GM23338 (cell line): ENCODE measurements at regions not wholly inside any gene's neighbourhood (a gene's known extent, or its start where the extent isn't known, plus 50 kb on each side); places are given as distances from the start of the nearest gene placed in this dataset.

ENCODE experiments used
- ATAC-seq: fragments of 200-7000 bp; cut with Tn5 transposase; 3 replicates; pipeline ENCODE4 v1.9.1; 2020
- DNase-seq: peaks from one replicate; pipeline ENCODE4 v3.0.0-alpha.2; 2015; ENCODE audit warnings: low spot score
- H2AFZ ChIP-seq: fragments of 200-600 bp; sonication (generic); 2 replicates; pipeline ENCODE4 v1.8.0; 2016; ENCODE audit warnings: antibody characterized with exemption, mild to moderate bottlenecking, moderate library complexity
- H3F3A ChIP-seq: fragments of 200-600 bp; sonication (generic); replicated peaks from 2 replicates; pipeline ENCODE4 v1.8.0; 2017; ENCODE audit warnings: antibody characterized with exemption, mixed run types, low read depth
- H3K27ac ChIP-seq: fragments of 200-600 bp; sonication (generic); 2 replicates; pipeline ENCODE4 v1.6.1; 2016; ENCODE audit warnings: low read depth
- H3K27me3 ChIP-seq: fragments of 200-600 bp; sonication (generic); 2 replicates; pipeline ENCODE4 v1.8.0; 2016; ENCODE audit warnings: mild to moderate bottlenecking, mixed run types, moderate library complexity; ENCODE audit not compliant: insufficient read depth
- H3K36me3 ChIP-seq: fragments of 200-600 bp; sonication (generic); 2 replicates; pipeline ENCODE4 v1.8.0; 2016; ENCODE audit warnings: mild to moderate bottlenecking; ENCODE audit not compliant: insufficient read depth
- H3K4me1 ChIP-seq: fragments of 200-600 bp; sonication (generic); 2 replicates; pipeline ENCODE4 v1.8.0; 2016; ENCODE audit warnings: mild to moderate bottlenecking, moderate library complexity; ENCODE audit not compliant: insufficient read depth
- H3K4me2 ChIP-seq: fragments of 200-600 bp; sonication (generic); 2 replicates; pipeline ENCODE4 v1.7.1; 2017; ENCODE audit warnings: mixed run types
- H3K4me3 ChIP-seq: fragments of 200-600 bp; sonication (generic); 2 replicates; pipeline ENCODE4 v1.6.1; 2016; ENCODE audit warnings: mixed run types
- H3K79me2 ChIP-seq: fragments of 200-600 bp; sonication (generic); replicated peaks from 2 replicates; pipeline ENCODE4 v1.8.0; 2017; ENCODE audit warnings: mild to moderate bottlenecking; ENCODE audit not compliant: insufficient read depth
- H3K9me2 ChIP-seq: fragments of 200-600 bp; sonication (generic); 2 replicates; pipeline ENCODE4 v1.8.0; 2017; ENCODE audit not compliant: insufficient read depth
- H4K20me1 ChIP-seq: fragments of 200-600 bp; sonication (generic); replicated peaks from 2 replicates; pipeline ENCODE4 v1.8.0; 2017; ENCODE audit warnings: mild to moderate bottlenecking; ENCODE audit not compliant: insufficient read depth
- H3K27ac Mint-ChIP-seq: 2 replicates; pipeline ENCODE4 v1.8.0; 2020; ENCODE audit warnings: inconsistent platforms, mild to moderate bottlenecking, moderate library complexity, mixed read lengths
- H3K27me3 Mint-ChIP-seq: 3 replicates; pipeline ENCODE4 v1.8.0; 2022; ENCODE audit warnings: low read depth, mild to moderate bottlenecking, moderate library complexity, mixed read lengths, inconsistent platforms; ENCODE audit not compliant: insufficient read depth, poor library complexity
- H3K36me3 Mint-ChIP-seq: 3 replicates; pipeline ENCODE4 v1.8.0; 2021; ENCODE audit warnings: low read depth, mild to moderate bottlenecking, inconsistent platforms, moderate library complexity, mixed read lengths
- H3K4me1 Mint-ChIP-seq: 3 replicates; pipeline ENCODE4 v1.8.0; 2020; ENCODE audit warnings: mild to moderate bottlenecking, inconsistent platforms, mixed read lengths
- H3K4me3 Mint-ChIP-seq: 3 replicates; pipeline ENCODE4 v1.8.0; 2021; ENCODE audit warnings: moderate library complexity, mild to moderate bottlenecking, inconsistent platforms, mixed read lengths
- H3K9me3 Mint-ChIP-seq: 3 replicates; pipeline ENCODE4 v1.8.0; 2020; ENCODE audit warnings: moderate library complexity, mild to moderate bottlenecking, inconsistent platforms, mixed read lengths
- CREB1 ChIP-seq: fragments of 250-450 bp; sonication (Bioruptor Pico); IDR thresholded peaks from 2 replicates; pipeline ENCODE4 v1.5.0; 2020; ENCODE audit warnings: low read depth, mild to moderate bottlenecking, moderate library complexity
- EZH2phosphoT487 ChIP-seq: fragments of 200-600 bp; sonication (generic); IDR thresholded peaks from one replicate; pipeline ENCODE4 v1.8.1; 2018; ENCODE audit warnings: antibody characterized with exemption; ENCODE audit not compliant: unreplicated experiment
- JUNB ChIP-seq: IDR thresholded peaks from one replicate; pipeline ENCODE4 v1.6.1; 2016; ENCODE audit warnings: antibody characterized with exemption; ENCODE audit not compliant: unreplicated experiment
- NANOG ChIP-seq: IDR thresholded peaks from 2 replicates; pipeline ENCODE4 v1.6.1; 2016; ENCODE audit warnings: antibody characterized with exemption, borderline replicate concordance
- POLR2AphosphoS5 ChIP-seq: IDR thresholded peaks from 2 replicates; pipeline ENCODE4 v1.6.1; 2016; ENCODE audit warnings: antibody characterized with exemption, low read depth
- REST ChIP-seq: IDR thresholded peaks from one replicate; pipeline ENCODE4 v1.6.1; 2018; ENCODE audit warnings: antibody characterized with exemption; ENCODE audit not compliant: unreplicated experiment
- STAT1 ChIP-seq: IDR thresholded peaks from one replicate; pipeline ENCODE4 v1.6.1; 2016; ENCODE audit warnings: antibody characterized with exemption; ENCODE audit not compliant: unreplicated experiment
- ZNF114 ChIP-seq: fragments of 250-450 bp; sonication (Bioruptor Pico); IDR thresholded peaks from 2 replicates; pipeline ENCODE4 v1.5.0; 2020; ENCODE audit warnings: mild to moderate bottlenecking, moderate library complexity
- ZNF331 ChIP-seq: fragments of 250-450 bp; sonication (Bioruptor Pico); IDR thresholded peaks from 2 replicates; pipeline ENCODE4 v1.5.0; 2020; ENCODE audit warnings: low read depth, mild to moderate bottlenecking, moderate library complexity
- ZNF462 ChIP-seq: fragments of 250-450 bp; sonication (Bioruptor Pico); IDR thresholded peaks from 2 replicates; pipeline ENCODE4 v1.5.0; 2020; ENCODE audit warnings: mild to moderate bottlenecking, moderate library complexity
- TF ChIP-seq, protein P1 (sequence below): IDR thresholded peaks from 2 replicates; pipeline ENCODE4 v1.6.1; 2016; ENCODE audit warnings: antibody characterized with exemption

DNA sequence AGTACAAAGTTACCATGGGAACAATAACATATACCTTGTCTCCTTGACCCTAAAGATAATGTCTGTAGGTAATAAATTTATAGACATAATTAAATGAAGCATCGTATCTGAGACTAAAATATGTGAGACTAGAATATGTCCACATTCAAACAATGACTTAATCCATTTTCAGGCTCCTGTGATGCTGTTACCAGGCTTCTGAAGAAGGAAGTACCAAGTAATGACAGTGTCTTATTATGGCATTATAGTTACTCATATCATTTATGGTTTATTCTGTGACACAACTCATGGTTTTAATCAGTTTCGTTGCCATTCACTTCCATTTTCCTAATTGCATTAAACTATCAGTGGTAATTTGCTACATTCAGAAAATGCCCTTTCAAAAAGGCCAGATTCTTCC lies 100.6 kb upstream of the GPM6B start:
- TF ChIP-seq JUNB = no peak
- no peak for TF ChIP-seq EZH2phosphoT487
- no peak for TF ChIP-seq POLR2AphosphoS5
- no peak for TF ChIP-seq REST
- TF ChIP-seq ZNF114 (CRISPR knock-in tag) = no peak
- TF ChIP-seq STAT1 = no peak
- no peak for TF ChIP-seq ZNF462 (CRISPR knock-in tag)
- no peak for TF ChIP-seq NANOG
- no peak for TF ChIP-seq CREB1 (CRISPR knock-in tag)
- TF ChIP-seq, protein P1, sequence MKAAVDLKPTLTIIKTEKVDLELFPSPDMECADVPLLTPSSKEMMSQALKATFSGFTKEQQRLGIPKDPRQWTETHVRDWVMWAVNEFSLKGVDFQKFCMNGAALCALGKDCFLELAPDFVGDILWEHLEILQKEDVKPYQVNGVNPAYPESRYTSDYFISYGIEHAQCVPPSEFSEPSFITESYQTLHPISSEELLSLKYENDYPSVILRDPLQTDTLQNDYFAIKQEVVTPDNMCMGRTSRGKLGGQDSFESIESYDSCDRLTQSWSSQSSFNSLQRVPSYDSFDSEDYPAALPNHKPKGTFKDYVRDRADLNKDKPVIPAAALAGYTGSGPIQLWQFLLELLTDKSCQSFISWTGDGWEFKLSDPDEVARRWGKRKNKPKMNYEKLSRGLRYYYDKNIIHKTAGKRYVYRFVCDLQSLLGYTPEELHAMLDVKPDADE = no peak
- no peak for TF ChIP-seq ZNF331 (CRISPR knock-in tag)
- Histone ChIP-seq H3K79me2 (peaks cover 87% of the 10 kb centered on the region), H3K4me3 (no peak overlapping the region), H3K27me3 (no peaks in the 10 kb centered on the region), H4K20me1 (0 out of 2 replicates have a peak, but pooled peaks cover 3% of the 10 kb centered on the region), H3K27ac (no peak overlapping the region), H3K36me3 (no peaks in the 10 kb centered on the region), H3K9me2 (no peaks in the 10 kb centered on the region), H3K4me2 (no peak overlapping the region), H3F3A (no peaks in the 10 kb centered on the region), H2AFZ (no peak overlapping the region), H3K4me1 (no peaks in the 10 kb centered on the region)
- H3K4me1 Mint-ChIP-seq = peaks cover 6% of the 10 kb centered on the region
- DNase-seq (no peak), ATAC-seq (no peak)
- H3K27me3 Mint-ChIP-seq = peaks cover 2% of the 10 kb centered on the region
- no peak overlapping the region for H3K27ac Mint-ChIP-seq
- no peaks in the 10 kb centered on the region; the same call in 2 of the 3 replicates for H3K9me3 Mint-ChIP-seq
- H3K36me3 Mint-ChIP-seq = peaks cover 25% of the 10 kb centered on the region
- no peak overlapping the region for H3K4me3 Mint-ChIP-seq
